DOHH2 (cell line): ENCODE measurements at regions not wholly inside any gene's neighbourhood (a gene's known extent, or its start where the extent isn't known, plus 50 kb on each side); places are given as distances from the start of the nearest gene placed in this dataset.
"Not testable (repeated sequence)": the region's sequence is repeated elsewhere in the genome, so short reads cannot be mapped to it uniquely, and the experiment has no call there.

ENCODE experiments used
- EZH2phosphoT487 ChIP-seq: fragments of 200-600 bp; sonication (generic); IDR thresholded peaks from 2 replicates; pipeline ENCODE4 v1.6.1; 2017; ENCODE audit warnings: borderline replicate concordance, mild to moderate bottlenecking, antibody characterized with exemption, low read length, moderate library complexity, mixed read lengths
- TF ChIP-seq, protein P1 (sequence below): fragments of 200-600 bp; sonication (generic); IDR thresholded peaks from one replicate; pipeline ENCODE4 v1.5.1; 2014; ENCODE audit warnings: antibody characterized with exemption, mild to moderate bottlenecking, low read depth, low read length; ENCODE audit not compliant: poor library complexity, severe bottlenecking

DNA sequence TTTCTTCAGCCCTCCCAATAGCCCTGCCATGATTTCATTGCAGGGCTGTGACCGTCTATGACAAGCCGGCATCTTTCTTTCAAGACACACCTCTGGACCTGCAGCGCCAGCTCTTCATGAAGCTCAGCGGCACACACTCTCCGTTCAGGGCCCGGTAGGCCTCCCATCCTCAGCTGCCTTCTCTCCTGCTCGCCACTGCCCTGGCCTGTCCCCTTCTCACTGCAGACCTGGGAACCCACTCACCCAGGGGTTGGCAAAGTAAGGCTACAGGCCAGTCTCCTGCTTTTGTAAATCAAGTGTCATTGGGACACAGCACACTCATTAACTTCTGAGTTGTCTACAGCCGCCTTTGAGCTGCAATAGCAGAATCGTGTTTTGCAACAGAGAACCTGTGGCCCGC, 169.2 kb downstream of the ADRA2C start:
- TF ChIP-seq, protein P1, sequence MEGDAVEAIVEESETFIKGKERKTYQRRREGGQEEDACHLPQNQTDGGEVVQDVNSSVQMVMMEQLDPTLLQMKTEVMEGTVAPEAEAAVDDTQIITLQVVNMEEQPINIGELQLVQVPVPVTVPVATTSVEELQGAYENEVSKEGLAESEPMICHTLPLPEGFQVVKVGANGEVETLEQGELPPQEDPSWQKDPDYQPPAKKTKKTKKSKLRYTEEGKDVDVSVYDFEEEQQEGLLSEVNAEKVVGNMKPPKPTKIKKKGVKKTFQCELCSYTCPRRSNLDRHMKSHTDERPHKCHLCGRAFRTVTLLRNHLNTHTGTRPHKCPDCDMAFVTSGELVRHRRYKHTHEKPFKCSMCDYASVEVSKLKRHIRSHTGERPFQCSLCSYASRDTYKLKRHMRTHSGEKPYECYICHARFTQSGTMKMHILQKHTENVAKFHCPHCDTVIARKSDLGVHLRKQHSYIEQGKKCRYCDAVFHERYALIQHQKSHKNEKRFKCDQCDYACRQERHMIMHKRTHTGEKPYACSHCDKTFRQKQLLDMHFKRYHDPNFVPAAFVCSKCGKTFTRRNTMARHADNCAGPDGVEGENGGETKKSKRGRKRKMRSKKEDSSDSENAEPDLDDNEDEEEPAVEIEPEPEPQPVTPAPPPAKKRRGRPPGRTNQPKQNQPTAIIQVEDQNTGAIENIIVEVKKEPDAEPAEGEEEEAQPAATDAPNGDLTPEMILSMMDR: not testable (repeated sequence)
- not testable (repeated sequence) for TF ChIP-seq EZH2phosphoT487
